Keratinocyte (primary cell): ENCODE measurements at regions not wholly inside any gene's neighbourhood (a gene's known extent, or its start where the extent isn't known, plus 50 kb on each side); places are given as distances from the start of the nearest gene placed in this dataset.

Source experiments
- DNase-seq: peaks from one replicate; pipeline ENCODE4 v3.0.0-alpha.2; 2011; ENCODE audit warnings: low read depth, missing footprints, low spot score
- FAIRE-seq: peaks from 2 replicates; lab custom pipeline; 2011; peaks lifted over from hg19 to GRCh38; lab: Jason Lieb, UNC
- H2AFZ ChIP-seq: 2 replicates; pipeline ENCODE4 v1.6.0; 2012; ENCODE audit warnings: low read length, control low read depth, inconsistent platforms; ENCODE audit not compliant: control insufficient read depth
- H3K27ac ChIP-seq: 2 replicates; pipeline ENCODE4 v1.5.1; 2011; ENCODE audit warnings: low read length; ENCODE audit not compliant: control insufficient read depth, insufficient read depth
- H3K27me3 ChIP-seq: 3 replicates; pipeline ENCODE4 v1.6.0; 2011; ENCODE audit warnings: low read length; ENCODE audit not compliant: control insufficient read depth, insufficient read depth; ENCODE audit errors: extremely low read depth
- H3K36me3 ChIP-seq, 2 experiments: 2 replicates in 1 of 2; 3 replicates in 1 of 2; pipeline ENCODE4 v1.5.1; 2011; ENCODE audit warnings: low read length in 2 of 2, mild to moderate bottlenecking in 1 of 2; ENCODE audit not compliant: control insufficient read depth in 2 of 2, insufficient read depth in 2 of 2; ENCODE audit errors: extremely low read depth in 1 of 2
- H3K4me1 ChIP-seq: 3 replicates; pipeline ENCODE4 v1.5.1; 2011; ENCODE audit warnings: low read length; ENCODE audit not compliant: control insufficient read depth, insufficient read depth; ENCODE audit errors: extremely low read depth
- H3K4me2 ChIP-seq: 3 replicates; pipeline ENCODE4 v1.6.0; 2011; ENCODE audit warnings: low read depth, low read length; ENCODE audit not compliant: control insufficient read depth, insufficient read depth; ENCODE audit errors: extremely low read depth
- H3K4me3 ChIP-seq, 3 experiments: fragments of 200-600 bp in 1 of 3; sonication (generic) in 1 of 3; 2 replicates in 2 of 3; 3 replicates in 1 of 3; pipeline ENCODE4 v1.5.1; 2011 to 2016; ENCODE audit warnings: low read length in 3 of 3, mild to moderate bottlenecking in 3 of 3, control low read depth in 2 of 3, inconsistent platforms in 1 of 3, low read depth in 1 of 3, mixed read lengths in 1 of 3, mixed run types in 1 of 3, moderate library complexity in 1 of 3; ENCODE audit not compliant: control insufficient read depth in 2 of 3, insufficient read depth in 2 of 3; ENCODE audit errors: extremely low read depth in 1 of 3
- H3K79me2 ChIP-seq: 2 replicates; pipeline ENCODE4 v1.6.0; 2012; ENCODE audit warnings: low read length; ENCODE audit not compliant: control insufficient read depth, insufficient read depth
- H3K9ac ChIP-seq: 3 replicates; pipeline ENCODE4 v1.6.0; 2011; ENCODE audit warnings: low read length; ENCODE audit not compliant: control insufficient read depth, insufficient read depth; ENCODE audit errors: extremely low read depth
- H3K9me1 ChIP-seq: 3 replicates; pipeline ENCODE4 v1.6.0; 2011; ENCODE audit warnings: low read length; ENCODE audit not compliant: control insufficient read depth, insufficient read depth; ENCODE audit errors: extremely low read depth
- H3K9me3 ChIP-seq: 2 replicates; pipeline ENCODE4 v1.5.1; 2012; ENCODE audit warnings: low read depth, low read length; ENCODE audit not compliant: control insufficient read depth
- H4K20me1 ChIP-seq: 3 replicates; pipeline ENCODE4 v1.6.0; 2011; ENCODE audit warnings: low read length; ENCODE audit not compliant: control insufficient read depth, insufficient read depth; ENCODE audit errors: extremely low read depth
- EZH2 ChIP-seq: IDR thresholded peaks from one replicate; pipeline ENCODE4 v1.6.1; 2012; ENCODE audit warnings: inconsistent platforms, mild to moderate bottlenecking, low read length, moderate library complexity
- dilution Hi-C: fragments of 300-500 bp; cut with MboI; formaldehyde crosslinking; loops from one replicate; pipeline ENCODE4 v1.7.0; 2020; ENCODE audit warnings: low sequenced_read_pairs; ENCODE audit not compliant: extremely low pct_ligation_motif_present
- TF ChIP-seq, protein P1 (sequence below), 3 experiments: IDR thresholded peaks in 1 of 3; conservative IDR thresholded peaks in 1 of 3; optimal IDR thresholded peaks in 1 of 3; 2 replicates in 2 of 3; 3 replicates in 1 of 3; pipeline versions ENCODE3 to v1.5.1; 2011; ENCODE audit warnings: low read length in 3 of 3, mild to moderate bottlenecking in 3 of 3, moderate library complexity in 2 of 3, control low read depth in 1 of 3, inconsistent platforms in 1 of 3; ENCODE audit not compliant: insufficient read depth in 2 of 3; ENCODE audit errors: extremely low read depth in 1 of 3

DNA sequence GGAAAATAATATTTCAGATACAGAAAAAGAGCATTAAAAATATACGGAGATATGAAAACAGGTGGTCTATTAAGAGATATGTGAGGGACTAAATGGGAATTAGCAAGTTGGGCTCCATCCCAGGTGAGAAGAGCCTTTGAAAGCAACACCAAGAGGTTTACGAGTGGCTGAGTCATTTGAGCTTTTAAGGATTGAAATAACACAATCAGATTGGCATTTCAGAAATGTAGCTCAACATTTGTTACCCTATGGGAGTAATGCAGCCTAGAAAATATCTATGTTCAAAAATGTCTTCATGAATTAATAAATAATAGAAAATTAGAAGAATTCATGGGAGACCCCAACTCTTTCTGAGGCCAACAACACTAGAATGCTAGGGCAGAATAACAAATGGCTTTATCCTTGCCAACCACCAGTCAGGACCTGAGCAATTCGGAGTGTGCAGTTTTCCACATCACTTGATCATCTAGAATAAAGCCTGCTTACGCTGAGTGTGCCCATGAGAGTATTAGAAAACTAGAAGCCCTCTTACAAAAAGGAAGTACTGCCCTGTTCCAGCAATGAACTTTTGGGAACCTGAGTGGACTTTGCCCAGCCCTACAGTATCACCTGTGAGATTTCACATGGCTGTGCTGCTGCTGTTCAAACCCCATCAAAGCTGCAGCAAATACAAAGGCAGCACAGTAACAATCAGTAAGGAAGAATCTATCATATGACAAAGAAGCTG lies 538.0 kb upstream of the CAMK1G start:
- Histone ChIP-seq H3K4me1 (peaks cover 43% of the 10 kb centered on the region), H3K27ac (no peak overlapping the region), H3K9ac (no peak overlapping the region), H4K20me1 (no peaks in the 10 kb centered on the region), H3K9me3 (no peaks in the 10 kb centered on the region), H3K36me3 (no peaks in the 10 kb centered on the region), H2AFZ (no peak overlapping the region), H3K79me2 (no peaks in the 10 kb centered on the region), H3K9me1 (no peaks in the 10 kb centered on the region), H3K4me2 (peak overlapping the region; percentile 43), H3K4me3 (no peak overlapping the region), H3K27me3 (no peaks in the 10 kb centered on the region)
- dilution Hi-C loops: no loop called here
- no peak for TF ChIP-seq EZH2
- TF ChIP-seq, protein P1, sequence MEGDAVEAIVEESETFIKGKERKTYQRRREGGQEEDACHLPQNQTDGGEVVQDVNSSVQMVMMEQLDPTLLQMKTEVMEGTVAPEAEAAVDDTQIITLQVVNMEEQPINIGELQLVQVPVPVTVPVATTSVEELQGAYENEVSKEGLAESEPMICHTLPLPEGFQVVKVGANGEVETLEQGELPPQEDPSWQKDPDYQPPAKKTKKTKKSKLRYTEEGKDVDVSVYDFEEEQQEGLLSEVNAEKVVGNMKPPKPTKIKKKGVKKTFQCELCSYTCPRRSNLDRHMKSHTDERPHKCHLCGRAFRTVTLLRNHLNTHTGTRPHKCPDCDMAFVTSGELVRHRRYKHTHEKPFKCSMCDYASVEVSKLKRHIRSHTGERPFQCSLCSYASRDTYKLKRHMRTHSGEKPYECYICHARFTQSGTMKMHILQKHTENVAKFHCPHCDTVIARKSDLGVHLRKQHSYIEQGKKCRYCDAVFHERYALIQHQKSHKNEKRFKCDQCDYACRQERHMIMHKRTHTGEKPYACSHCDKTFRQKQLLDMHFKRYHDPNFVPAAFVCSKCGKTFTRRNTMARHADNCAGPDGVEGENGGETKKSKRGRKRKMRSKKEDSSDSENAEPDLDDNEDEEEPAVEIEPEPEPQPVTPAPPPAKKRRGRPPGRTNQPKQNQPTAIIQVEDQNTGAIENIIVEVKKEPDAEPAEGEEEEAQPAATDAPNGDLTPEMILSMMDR (optimal IDR thresholded peaks at IDR 0.05 in 1 of 3, IDR thresholded peaks at IDR 0.05 in 1 of 3, conservative IDR thresholded peaks at IDR 0.05 in 1 of 3; ENCODE audit: extremely low read depth in 1 of 3, insufficient read depth in 2 of 3, low read length in 3 of 3): no peak
- DNase-seq (no peak), FAIRE-seq (peak; percentile 89)

DNA sequence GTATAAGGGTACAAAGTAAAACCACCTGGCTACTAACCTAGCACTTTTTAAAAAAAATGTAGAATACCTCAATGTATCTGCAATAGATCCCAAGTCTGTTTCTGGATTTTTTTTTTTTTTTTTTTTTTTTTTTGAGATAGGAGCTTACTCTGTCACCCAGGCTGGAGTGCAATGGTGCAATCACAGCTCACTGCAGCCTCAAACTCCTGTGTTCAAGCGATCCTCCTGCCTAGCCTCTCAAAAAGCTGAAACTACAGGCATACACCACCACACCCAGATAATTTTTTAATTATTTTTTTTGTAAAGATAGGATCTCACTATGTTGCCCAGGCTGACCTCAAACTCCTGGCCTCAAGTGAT lies 537.5 kb upstream of the CAMK1G start:
- FAIRE-seq (no peak), DNase-seq (no peak)
- no peak overlapping the region for H3K4me2 ChIP-seq
- no peaks in the 10 kb centered on the region for H4K20me1 ChIP-seq
- H3K9me1 ChIP-seq: no peaks in the 10 kb centered on the region
- no peak for TF ChIP-seq EZH2
- TF ChIP-seq, protein P1 (optimal IDR thresholded peaks at IDR 0.05 in 1 of 3, IDR thresholded peaks at IDR 0.05 in 1 of 3, conservative IDR thresholded peaks at IDR 0.05 in 1 of 3; ENCODE audit: extremely low read depth in 1 of 3, insufficient read depth in 2 of 3, low read length in 3 of 3): no peak
- H3K9me3 ChIP-seq: no peaks in the 10 kb centered on the region
- H3K4me3 ChIP-seq: no peak overlapping the region
- no peaks in the 10 kb centered on the region for H3K36me3 ChIP-seq
- dilution Hi-C loops: no loop called here
- H2AFZ ChIP-seq: no peak overlapping the region
- H3K79me2 ChIP-seq: no peaks in the 10 kb centered on the region
- H3K9ac ChIP-seq: no peak overlapping the region
- peaks cover 42% of the 10 kb centered on the region for H3K4me1 ChIP-seq
- H3K27ac ChIP-seq: no peak overlapping the region
- no peaks in the 10 kb centered on the region for H3K27me3 ChIP-seq
